Gastrocnemius medialis (tissue), 4 donors: ENCODE measurements at regions not wholly inside any gene's neighbourhood (a gene's known extent, or its start where the extent isn't known, plus 50 kb on each side); places are given as distances from the start of the nearest gene placed in this dataset.

ENCODE experiments used
- ATAC-seq, 2 donors: fragments of 150-250 bp; one replicate each; pipeline ENCODE4 v1.9.1; 2016
- DNase-seq, 2 donors: peaks; one replicate each; pipeline ENCODE4 v3.0.0-alpha.2; 2019
- H3K27ac ChIP-seq, 4 donors: fragments of 200-600 bp; sonication (generic); 1 replicate in 1 of 4; 2 replicates in 3 of 4; pipeline ENCODE4 v1.5.1; 2016 to 2018; ENCODE audit warnings: mild to moderate bottlenecking in 2 of 4, moderate library complexity in 1 of 4
- H3K27me3 ChIP-seq, 3 donors: fragments of 200-600 bp; sonication (generic) in 2 of 3; 1 replicate in 1 of 3; 2 replicates in 2 of 3; pipeline versions ENCODE4 v1.5.1 to v1.6.0; 2016 to 2019; ENCODE audit warnings: mild to moderate bottlenecking in 1 of 3, moderate library complexity in 1 of 3
- H3K36me3 ChIP-seq, 2 donors: fragments of 200-600 bp; sonication (generic) in 1 of 2; one replicate each; pipeline ENCODE4 v1.5.1; 2017 to 2018
- H3K4me1 ChIP-seq, 2 donors: fragments of 200-600 bp; sonication (generic) in 1 of 2; one replicate each; pipeline ENCODE4 v1.5.1; 2016 to 2017; ENCODE audit warnings: mild to moderate bottlenecking in 2 of 2
- H3K4me3 ChIP-seq, 4 donors: fragments of 200-600 bp; sonication (generic) in 3 of 4; 1 replicate in 1 of 4; 2 replicates in 3 of 4; pipeline ENCODE4 v1.5.1; 2016 to 2019; ENCODE audit warnings: mild to moderate bottlenecking in 2 of 4
- H3K9me3 ChIP-seq, 3 donors: fragments of 200-600 bp; sonication (generic) in 2 of 3; 1 replicate in 1 of 3; 2 replicates in 2 of 3; pipeline ENCODE4 v1.5.1; 2016 to 2019
- POLR2A ChIP-seq, 2 donors: fragments of 450-650 bp; IDR thresholded peaks; one replicate each; pipeline ENCODE4 v1.6.1; 2017; ENCODE audit warnings: antibody characterized with exemption in 2 of 2, mild to moderate bottlenecking in 2 of 2, moderate library complexity in 2 of 2
- in situ Hi-C, 4 donors: fragments of 200-750 bp; cut with MboI; loops; one replicate each; pipeline versions ENCODE4 v1.15.0 to v1.8.0; 2017; ENCODE audit warnings: low sequenced_read_pairs in 4 of 4
- intact Hi-C: fragments of 100-400 bp; cut with DNase I; formaldehyde crosslinking; loops from one replicate; pipeline ENCODE4 v1.15.1; 2023; ENCODE audit warnings: low total_unique reads
- TF ChIP-seq, protein P1 (sequence below), 5 experiments: fragments of 450-650 bp in 3 of 5; fragments of 200-600 bp in 2 of 5; sonication (generic) in 2 of 5; IDR thresholded peaks in 4 of 5; conservative IDR thresholded peaks in 1 of 5; 1 replicate in 4 of 5; 2 replicates in 1 of 5; pipeline ENCODE4 v1.5.1; 2016 to 2019; ENCODE audit warnings: antibody characterized with exemption in 5 of 5, mild to moderate bottlenecking in 3 of 5, moderate library complexity in 3 of 5

DNA sequence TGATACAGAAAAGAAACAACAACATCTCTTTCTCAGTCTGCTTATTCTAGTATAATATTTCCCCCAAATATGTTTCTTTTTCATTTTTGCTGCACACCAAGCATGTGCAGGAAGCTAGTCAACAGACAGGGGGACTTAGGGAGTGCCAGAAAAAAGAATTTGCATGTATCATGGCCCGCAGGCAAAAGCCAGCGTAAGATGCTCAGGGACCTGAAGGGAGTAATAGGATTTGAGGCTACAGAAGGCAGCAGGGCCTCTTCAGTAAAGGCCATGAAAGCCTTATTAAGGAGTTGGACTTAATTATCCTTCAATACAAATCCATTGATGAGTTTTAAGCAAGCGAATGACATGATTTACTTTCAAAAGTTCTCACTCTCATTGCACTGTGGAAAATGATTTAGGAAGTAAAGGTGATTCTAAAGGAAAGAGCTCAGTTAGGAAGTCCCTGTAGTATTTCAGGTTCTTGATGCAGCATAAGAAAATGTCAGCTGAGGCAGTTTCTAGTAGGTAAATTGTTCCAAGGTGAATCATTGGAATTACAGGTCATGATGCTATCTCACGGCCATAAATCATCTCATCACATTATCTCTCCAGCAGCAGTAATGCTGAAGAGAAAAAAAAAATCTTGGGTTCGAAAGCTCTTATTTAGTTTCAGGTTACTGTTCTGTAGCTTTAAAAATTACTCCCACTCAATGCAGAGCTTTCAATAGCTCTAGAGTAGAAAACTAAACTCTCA is 94.8 kb downstream of the PTCHD4 start:
- Histone ChIP-seq H3K27ac (no peak overlapping the region), H3K9me3 (no peaks in the 10 kb centered on the region), H3K4me1 (no peaks in the 10 kb centered on the region), H3K36me3 (no peaks in the 10 kb centered on the region), H3K4me3 (no peak overlapping the region), H3K27me3 (no peaks in the 10 kb centered on the region)
- no peak for TF ChIP-seq POLR2A (IDR thresholded peaks at IDR 0.05)
- TF ChIP-seq, protein P1, sequence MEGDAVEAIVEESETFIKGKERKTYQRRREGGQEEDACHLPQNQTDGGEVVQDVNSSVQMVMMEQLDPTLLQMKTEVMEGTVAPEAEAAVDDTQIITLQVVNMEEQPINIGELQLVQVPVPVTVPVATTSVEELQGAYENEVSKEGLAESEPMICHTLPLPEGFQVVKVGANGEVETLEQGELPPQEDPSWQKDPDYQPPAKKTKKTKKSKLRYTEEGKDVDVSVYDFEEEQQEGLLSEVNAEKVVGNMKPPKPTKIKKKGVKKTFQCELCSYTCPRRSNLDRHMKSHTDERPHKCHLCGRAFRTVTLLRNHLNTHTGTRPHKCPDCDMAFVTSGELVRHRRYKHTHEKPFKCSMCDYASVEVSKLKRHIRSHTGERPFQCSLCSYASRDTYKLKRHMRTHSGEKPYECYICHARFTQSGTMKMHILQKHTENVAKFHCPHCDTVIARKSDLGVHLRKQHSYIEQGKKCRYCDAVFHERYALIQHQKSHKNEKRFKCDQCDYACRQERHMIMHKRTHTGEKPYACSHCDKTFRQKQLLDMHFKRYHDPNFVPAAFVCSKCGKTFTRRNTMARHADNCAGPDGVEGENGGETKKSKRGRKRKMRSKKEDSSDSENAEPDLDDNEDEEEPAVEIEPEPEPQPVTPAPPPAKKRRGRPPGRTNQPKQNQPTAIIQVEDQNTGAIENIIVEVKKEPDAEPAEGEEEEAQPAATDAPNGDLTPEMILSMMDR (IDR thresholded peaks at IDR 0.05 in 4 of 5, conservative IDR thresholded peaks at IDR 0.05 in 1 of 5) = no peak
- no peak for DNase-seq
- ATAC-seq = no peak
- in situ Hi-C loops (no loop called here), intact Hi-C loops (no loop called here)

DNA sequence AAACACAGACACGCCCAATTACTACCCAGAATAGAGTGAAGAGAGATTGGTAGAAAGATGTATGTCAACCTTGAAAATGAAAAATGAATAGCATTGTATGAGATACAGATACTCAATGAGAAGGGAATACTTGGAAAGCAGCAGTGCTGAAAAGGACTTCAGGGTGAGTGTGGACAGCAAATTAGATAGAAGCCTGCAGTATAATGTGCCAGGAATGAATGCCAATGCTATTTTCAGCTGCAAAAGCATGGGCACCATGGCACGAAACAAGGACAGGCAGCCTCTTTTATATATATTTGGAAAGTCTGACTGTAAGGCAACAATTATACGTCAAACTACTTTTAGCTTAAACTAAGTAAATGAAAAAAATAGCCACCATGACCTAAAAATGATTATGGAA is 118.2 kb downstream of the PTCHD4 start:
- ATAC-seq (no peak), DNase-seq (no peak)
- Histone ChIP-seq H3K4me1 (peaks cover 0 to 7% of the 10 kb centered on the region in 2 donors), H3K36me3 (no peaks in the 10 kb centered on the region), H3K27ac (no peak overlapping the region), H3K4me3 (no peak overlapping the region), H3K27me3 (no peaks in the 10 kb centered on the region), H3K9me3 (no peaks in the 10 kb centered on the region)
- TF ChIP-seq, protein P1 (IDR thresholded peaks at IDR 0.05 in 4 of 5, conservative IDR thresholded peaks at IDR 0.05 in 1 of 5) = no peak
- no peak for TF ChIP-seq POLR2A (IDR thresholded peaks at IDR 0.05)
- in situ Hi-C loops = no loop called here
- intact Hi-C loops = no loop called here

DNA sequence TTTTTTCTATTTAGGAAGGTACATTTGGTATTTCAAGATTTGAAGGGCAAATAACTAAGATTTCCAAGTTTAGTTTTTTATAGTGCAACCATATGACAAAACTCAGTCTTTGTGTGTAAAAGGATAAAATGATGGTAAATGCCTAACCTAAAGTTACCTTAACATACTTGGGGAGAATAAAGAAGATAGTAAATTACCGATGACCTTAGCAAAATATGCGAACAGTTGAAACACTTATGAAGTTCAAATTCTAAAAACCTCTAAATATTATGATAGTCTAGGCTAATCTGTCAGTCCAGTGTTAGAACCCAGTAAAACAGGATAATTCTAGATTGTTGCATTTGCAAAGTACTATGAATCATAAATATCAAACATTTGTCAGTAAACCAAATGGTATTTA is 127.5 kb downstream of the PTCHD4 start:
- no peak overlapping the region for H3K4me3 ChIP-seq
- DNase-seq = no peak
- no peaks in the 10 kb centered on the region for H3K9me3 ChIP-seq
- no peak overlapping the region for H3K27ac ChIP-seq
- H3K36me3 ChIP-seq = no peaks in the 10 kb centered on the region
- no peaks in the 10 kb centered on the region for H3K4me1 ChIP-seq
- ATAC-seq = no peak
- no peak for TF ChIP-seq POLR2A (IDR thresholded peaks at IDR 0.05)
- TF ChIP-seq, protein P1 (IDR thresholded peaks at IDR 0.05 in 4 of 5, conservative IDR thresholded peaks at IDR 0.05 in 1 of 5) = no peak
- in situ Hi-C loops = no loop called here
- no peaks in the 10 kb centered on the region for H3K27me3 ChIP-seq
- intact Hi-C loops = no loop called here

DNA sequence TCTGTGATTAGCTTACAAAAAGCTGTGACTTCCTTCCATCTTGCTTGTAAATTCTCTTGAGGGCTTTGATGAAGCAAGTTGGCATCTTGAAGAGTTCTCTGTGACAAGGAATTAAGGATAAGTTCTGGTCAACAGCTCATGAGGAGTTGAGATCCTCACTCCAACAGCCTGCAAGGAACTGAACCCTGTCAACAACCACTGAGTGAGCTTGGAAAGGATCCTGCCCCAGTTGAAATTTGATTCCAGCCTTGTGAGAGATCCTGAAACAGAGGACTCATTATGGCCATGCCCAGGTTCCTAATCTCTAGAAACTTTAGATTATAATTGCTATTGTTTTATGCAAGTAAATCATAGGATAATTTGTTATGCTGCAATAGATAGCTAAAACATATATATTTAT is 133.7 kb downstream of the PTCHD4 start:
- intact Hi-C loops = no loop called here
- ATAC-seq (no peak), DNase-seq (no peak)
- H3K4me1 ChIP-seq = no peaks in the 10 kb centered on the region
- no peaks in the 10 kb centered on the region for H3K27me3 ChIP-seq
- no peaks in the 10 kb centered on the region for H3K9me3 ChIP-seq
- H3K4me3 ChIP-seq = no peak overlapping the region
- H3K27ac ChIP-seq = no peak overlapping the region
- TF ChIP-seq POLR2A (IDR thresholded peaks at IDR 0.05) = no peak
- TF ChIP-seq, protein P1 (IDR thresholded peaks at IDR 0.05 in 4 of 5, conservative IDR thresholded peaks at IDR 0.05 in 1 of 5) = no peak
- in situ Hi-C loops = no loop called here
- H3K36me3 ChIP-seq = no peaks in the 10 kb centered on the region

DNA sequence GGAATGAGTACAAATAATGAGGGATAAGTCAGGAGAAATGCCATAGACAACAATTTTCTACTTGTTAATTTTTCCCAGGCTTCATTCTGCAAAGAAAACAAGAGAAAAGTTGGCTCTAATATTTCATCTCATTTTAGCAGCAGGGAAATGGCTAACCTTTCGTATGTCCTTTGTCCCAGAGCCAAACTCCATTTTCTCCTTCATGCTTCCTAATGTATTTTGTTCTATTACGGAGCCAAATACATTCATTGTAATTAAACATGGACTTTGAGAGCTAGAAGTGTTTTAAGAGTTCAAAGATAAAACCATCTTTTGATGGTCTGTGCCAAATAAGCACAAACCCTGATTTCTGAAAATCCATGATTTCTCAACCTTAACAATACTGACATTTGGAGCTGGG is 136.9 kb downstream of the PTCHD4 start:
- Histone ChIP-seq H3K4me1 (no peaks in the 10 kb centered on the region), H3K36me3 (no peaks in the 10 kb centered on the region), H3K4me3 (no peak overlapping the region), H3K9me3 (no peaks in the 10 kb centered on the region), H3K27me3 (no peaks in the 10 kb centered on the region), H3K27ac (no peak overlapping the region)
- ATAC-seq = no peak
- in situ Hi-C loops (no loop called here), intact Hi-C loops (no loop called here)
- TF ChIP-seq POLR2A (IDR thresholded peaks at IDR 0.05) = no peak
- no peak for DNase-seq
